Right renal cortex interstitium (tissue), 3 donors: ENCODE measurements at regions not wholly inside any gene's neighbourhood (a gene's known extent, or its start where the extent isn't known, plus 50 kb on each side); places are given as distances from the start of the nearest gene placed in this dataset.
A peak's percentile ranks its signal among the peaks of the same experiment; 100 is the strongest.
"Not testable (repeated sequence)": the region's sequence is repeated elsewhere in the genome, so short reads cannot be mapped to it uniquely, and the experiment has no call there.

Experiments
- DNase-seq, 3 donors: peaks; one replicate each; pipeline ENCODE4 v3.0.0-alpha.2; 2013; ENCODE audit warnings: low read depth in 3 of 3, low spot score in 2 of 3

DNA sequence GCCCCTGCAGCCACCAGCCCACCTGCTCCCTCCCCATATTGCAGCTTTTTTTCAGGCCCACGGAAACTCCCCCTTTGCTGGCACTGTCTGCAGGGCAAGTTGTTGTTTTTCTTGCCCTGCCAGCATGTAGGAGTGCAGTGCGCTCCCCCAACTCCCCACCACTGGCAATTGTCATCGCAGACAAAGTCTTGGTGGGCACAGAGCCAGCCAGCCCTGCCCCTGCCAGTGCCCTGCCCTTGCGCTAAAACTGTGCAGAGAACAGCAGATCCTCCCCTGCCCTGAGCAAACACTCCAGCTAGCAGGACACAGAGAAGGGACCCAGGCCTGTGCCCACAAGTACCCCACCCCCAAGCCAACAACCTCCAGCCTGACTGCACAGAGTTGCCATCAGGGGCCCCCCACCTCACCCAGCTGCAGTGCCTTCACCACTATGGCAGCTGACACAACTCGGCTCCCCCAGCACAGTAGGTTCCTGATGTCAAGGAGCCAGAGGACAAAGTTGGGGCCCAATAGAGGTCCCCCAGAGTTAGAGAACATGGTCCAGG lies 158.1 kb upstream of the ARHGAP42 start:
- no peak for DNase-seq

DNA sequence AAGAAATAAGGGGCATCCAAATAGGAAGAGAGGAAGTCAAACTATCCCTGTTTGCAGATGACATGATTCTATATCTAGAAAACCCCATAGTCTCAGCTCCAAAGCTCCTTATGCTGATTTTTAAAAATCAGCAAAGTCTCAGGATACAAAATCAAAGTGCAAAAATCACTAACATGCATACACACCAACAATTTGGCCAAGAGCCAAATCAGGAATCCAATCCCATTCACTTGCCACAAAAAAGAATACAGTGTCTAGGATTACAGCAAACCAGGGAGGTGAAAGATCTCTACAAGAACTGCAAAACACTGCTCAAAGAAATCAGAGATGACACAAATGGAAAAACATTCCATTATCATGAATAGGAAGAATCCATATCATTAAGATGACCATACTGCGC lies 155.8 kb upstream of the ARHGAP42 start:
- DNase-seq: not testable (repeated sequence)

DNA sequence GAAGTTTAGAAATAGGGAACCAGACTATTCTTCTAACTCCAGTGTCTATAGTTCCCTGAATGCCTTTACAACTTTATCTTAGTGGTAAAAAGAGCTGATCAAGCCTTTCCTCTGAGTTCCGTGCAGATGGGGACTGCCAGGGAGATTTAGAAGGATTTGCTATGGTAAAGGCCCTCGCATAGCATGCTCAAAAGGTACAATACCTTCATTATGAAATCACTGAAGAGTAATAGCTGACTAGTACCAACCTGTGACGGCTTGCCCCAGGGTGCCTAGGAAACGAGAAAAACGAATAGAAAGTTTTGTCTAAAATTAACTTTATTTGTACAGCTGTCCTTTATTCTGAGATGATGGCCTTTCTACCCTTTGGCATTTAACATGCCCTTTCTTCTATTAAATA lies 150.1 kb upstream of the ARHGAP42 start:
- DNase-seq: no peak

DNA sequence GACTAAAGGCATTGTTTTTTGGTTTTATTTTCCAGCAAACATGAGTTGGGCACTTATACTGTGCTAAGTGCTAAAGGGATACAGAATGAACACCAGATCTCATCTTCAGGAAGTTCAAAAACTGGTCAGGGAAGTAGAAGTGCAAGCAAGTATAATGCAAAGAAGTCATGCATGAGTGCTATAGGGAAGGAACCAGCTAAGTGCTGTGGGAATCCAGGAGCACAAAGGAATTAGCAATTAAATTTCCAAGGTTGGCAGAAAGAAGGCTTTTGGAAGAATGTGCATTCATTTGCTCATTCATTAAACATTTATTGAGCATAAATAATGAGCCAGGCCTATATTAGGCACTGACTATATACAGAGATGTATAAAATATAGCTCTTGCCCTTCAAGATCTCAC lies 143.7 kb upstream of the ARHGAP42 start:
- no peak for DNase-seq

DNA sequence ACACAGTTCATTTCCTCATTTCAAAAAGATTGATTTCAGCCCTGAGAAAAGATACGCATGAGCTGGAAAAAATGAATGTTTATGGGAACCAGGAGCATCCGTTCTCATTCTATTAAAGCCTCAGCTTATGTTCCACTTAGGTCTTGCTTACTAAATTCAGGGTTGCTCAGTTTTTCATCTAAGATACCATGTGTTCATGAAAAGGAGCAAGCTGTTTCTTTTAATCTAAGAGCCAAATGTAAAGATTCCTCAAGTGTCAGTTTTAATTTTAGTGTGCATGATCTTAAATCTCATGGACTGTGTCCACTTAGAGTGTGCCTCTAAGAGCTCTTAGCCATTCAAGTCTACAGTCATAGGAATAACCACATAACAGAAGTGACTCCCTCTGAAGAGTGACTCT lies 141.5 kb upstream of the ARHGAP42 start:
- no peak for DNase-seq

DNA sequence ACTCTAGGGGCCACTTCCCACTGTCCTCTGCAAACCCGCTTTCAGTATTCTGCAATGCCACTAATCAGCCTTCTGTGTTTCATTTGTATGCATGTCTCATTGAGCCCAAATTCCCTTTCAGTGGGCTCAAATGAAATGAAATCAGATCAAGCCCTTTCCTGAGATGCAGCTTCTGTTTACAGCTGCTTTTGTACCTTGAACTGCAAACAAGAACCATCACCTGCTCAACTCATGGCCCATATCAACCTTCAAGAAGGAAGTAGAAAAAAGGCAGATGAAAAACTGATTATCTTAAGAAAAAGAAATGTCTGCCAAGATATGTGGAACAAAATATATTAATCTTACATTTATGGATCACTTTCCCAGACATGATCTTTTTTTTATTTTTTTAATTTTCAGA lies 141.1 kb upstream of the ARHGAP42 start:
- DNase-seq: no peak

DNA sequence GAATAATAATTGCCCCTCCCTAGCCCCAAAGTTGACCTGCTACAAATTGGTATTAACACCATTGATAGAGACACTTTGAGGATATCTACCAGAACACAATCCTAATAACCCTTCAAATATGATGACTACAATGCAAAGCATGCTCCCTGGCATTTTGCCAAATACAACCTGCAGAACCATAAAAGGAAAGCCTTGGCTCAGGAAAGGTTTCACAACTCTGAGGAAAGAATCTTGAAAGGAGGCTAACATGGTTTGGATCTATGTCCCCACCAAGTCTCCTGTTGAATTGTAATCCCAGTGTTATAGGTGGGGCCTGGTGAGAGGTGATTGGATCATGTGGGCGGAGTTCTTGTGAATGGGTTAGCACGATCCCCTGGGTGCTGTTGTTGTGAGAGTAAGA lies 140.4 kb upstream of the ARHGAP42 start:
- no peak for DNase-seq

DNA sequence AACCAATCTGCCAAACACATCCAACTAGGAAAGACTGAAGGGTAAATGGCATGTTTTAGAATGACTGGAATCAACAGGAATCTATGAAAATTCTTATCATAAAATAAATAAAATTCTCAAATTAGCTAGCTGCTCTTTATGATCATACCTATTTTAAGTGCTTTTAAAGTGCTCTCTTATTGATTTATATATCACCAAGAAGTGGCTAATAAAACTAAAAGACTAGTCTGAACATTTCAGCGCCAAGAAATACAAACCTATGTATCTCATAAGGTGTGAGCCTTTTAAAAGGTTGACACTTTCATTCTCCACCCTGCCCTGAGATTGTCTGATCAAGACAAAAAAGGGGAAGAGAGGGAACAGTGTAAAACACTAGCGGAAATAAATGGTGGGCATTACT lies 136.8 kb upstream of the ARHGAP42 start:
- no peak for DNase-seq

DNA sequence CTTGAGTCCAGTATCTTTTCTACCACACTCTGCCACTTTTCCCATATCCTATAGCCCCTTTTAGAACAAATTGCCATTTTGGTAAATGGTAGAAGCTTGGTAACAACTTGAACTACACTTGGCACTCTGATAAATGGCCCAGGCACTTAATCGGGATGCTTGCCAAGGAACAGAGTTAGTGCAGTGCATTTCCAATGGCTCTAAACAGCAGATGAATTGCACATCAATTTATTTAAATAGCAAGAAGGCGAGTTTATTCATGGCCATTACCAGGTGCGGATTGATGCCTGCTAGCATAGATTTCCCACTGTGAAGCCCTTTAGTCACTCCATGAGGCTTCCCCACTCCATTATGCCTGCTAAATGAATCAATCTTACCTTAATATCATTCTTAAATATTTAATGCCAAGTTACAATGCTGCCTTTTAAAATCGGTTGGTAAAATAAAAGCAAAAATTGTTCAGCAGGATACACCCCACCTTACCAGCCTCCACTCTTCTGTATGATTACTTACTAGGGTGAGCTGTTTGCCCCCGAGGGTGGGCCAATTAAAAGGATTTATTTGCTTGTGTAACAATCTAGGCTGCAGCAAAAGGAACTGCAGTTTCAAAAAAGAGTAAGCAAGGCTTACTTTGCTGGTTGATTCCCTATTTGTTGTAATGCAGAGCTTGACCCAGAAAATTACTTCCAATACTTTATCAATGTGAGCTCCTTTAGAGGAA lies 136.0 kb upstream of the ARHGAP42 start:
- DNase-seq: no peak

DNA sequence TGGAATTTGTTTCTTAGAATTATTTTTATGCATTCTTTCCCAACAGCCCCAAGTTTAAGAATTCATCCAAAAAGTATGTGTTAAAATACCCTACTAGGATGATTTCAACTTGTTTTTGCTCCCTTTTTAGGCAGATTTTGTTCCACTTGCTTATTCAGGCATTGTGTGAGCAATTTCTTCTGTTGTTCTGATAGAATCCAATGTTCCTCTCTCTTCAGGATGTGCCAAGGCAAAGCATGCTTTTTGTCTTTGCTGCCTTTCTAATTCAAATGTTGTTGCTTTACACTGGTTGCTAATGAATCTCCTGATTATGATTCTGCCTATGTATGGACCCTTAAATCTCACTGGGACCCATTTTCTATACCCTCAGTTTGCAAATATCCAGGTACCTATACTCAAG lies 131.2 kb upstream of the ARHGAP42 start:
- DNase-seq: no peak

DNA sequence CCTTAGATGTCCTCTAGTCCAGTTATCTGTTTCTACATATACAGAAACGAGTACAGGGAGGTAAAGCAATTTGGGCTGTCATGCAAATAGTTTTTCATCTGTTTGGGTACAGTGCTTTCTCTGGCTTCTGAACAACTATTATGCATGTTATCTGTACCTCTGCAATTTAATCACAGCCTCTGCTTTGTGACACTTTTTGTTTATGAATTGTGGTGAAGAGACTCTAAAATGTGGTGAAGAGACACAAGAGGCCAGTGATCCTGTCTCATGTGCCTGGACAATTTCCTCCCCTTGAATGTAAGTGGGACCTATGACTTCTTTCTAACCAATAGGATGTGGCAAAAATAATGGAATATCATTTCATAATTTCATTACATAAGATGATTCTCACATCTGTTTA lies 130.3 kb upstream of the ARHGAP42 start:
- no peak for DNase-seq

DNA sequence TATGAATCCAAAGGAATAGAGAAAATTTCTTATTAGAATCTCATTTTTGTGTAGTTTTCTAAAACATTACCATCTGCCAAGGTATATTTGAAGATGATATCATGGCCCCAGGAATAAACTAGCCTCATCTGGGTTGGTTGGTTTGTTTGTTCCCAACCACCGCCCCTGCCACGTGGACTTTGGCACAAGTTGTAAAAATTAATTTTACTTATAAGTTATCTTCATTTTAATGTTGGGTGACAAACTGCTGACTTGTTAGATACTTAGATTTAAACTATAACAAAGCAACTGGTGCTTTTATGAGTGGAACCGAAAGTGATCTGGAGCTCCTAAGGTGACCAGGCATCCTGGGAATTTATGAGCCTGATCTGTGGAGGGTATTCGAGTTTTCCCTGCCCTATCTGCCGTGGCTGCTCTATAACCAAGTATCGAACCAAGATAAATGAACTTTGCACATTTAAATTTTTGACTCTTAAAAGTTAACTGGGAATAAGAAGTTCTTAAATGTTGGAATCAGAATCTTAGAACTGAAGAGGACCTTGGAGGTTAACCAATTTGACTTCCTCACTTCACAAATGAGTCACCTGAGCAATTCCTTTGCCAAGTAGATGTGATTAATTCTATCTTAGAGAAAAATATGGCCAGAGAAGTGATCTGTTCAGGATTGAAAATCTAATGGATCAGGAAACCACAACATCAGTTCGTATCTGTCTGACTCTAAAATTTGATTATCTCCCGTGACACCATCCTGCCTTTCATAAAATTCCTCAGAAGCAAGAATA lies 129.1 kb upstream of the ARHGAP42 start:
- no peak for DNase-seq

DNA sequence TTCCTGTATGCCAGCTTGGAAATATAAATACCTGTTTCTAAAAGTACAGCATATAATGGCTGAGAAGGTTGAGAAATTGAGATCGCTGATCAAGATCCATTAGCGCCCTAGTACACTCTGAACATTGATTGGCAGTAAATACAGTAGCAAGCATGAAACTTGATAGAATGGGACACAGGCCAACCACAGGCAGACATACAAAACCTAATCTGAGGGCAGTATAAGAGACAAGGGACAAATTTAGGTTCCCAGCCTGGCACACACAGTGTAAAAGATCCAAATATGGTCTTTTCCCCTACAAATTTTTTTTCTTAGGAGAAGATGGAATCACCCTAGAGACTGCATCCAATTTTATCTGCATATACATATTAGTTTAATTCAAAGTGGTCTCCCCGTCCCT lies 126.5 kb upstream of the ARHGAP42 start:
- DNase-seq: no peak

DNA sequence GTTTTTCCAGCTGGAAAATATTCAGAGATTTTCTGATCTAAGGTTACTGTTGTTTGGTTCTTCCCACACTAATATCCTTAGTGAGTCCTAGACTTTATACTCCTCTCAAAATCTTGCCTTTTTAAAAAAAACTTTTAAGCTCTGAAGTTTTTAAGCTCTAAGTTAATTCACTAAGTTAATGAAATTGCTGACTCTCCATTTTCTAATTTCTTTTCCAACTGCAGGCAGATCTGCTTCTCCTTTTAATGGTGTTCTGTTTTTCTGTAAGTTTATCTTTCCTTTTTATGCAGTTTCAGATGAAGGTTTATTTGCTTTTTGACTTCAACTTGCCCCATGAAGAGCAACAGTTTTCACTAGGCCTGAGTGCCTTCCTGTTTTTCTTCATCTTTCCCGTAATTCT lies 125.8 kb upstream of the ARHGAP42 start:
- DNase-seq: no peak

DNA sequence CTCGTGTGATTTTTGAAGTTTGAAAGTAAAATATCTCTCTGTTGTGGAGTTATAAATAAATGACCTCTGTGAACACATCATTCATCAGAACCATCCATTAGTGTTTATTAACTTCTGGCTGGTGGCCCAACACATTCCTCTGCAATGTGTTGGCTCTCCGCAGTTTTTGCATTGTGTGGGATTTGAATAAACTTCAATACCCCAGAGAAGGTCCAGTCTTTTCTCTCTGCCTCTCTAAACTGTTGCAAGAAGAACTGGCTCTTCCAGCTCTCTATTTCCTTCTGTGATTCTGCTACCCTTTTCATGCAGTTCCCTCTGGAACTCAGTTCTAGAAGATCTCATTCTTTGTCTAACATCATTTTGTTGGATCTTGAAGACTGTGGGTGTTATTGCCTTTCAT lies 125.0 kb upstream of the ARHGAP42 start:
- no peak for DNase-seq

DNA sequence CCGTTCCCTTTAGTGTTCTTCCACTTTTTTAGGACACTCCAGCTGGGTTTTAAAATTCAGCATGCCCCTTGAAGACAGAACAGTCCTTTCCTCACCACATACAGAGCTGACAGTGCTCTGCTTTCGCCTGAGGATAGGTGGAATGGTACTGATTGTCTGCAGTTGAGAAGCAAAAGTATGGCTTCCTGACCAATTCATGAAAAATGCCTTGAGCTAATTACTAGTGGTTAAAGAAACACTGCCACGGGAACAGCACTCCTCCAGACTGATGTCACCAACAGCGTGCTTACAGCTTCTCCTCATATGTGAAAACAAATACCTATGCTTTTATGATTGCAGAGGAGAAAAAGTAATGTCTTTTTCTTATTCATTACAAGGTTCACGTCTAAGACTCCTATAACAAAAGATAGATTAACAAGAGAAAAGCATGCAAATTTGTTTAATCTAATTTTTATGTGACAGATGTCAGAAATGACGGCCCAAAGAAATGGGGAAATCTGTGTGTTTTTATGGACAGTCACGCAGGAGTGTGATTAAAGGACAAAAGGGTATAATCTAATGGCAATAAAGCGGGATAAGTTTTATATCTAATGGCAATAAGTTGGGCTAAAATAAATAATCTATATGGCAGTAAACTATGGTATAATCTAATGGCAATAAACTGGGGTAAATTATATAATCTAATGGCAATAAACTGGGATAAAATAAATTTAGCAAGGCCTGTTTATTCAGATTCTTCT lies 123.4 kb upstream of the ARHGAP42 start:
- DNase-seq: no peak

DNA sequence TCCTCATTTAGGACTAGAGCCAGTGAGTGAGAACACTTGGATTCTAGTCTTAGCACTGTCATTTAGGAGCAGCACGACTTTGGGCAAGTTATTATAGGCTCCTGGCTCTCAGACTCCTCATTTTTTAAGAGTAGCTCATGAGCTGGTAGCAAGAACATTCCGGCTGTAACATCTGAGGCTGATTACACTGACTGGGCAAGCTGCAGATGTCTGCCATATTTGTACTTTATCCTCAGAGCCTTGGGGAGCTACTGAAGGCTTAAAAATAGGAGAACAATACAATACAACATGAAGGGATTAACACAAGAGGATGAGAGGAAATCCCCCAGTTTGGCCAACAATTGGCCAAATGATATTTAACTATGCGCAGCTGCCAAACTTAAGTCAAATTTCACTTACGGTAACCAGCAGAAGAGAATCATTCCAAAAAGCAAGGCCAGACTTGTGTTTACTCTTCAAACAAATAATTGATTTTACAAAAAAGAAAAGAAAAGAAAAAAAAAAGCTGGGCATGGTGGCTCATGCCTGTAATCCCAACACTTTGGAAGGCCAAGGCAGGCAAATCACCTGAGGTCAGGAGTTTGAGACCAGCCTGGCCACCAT lies 113.1 kb upstream of the ARHGAP42 start:
- DNase-seq: no peak

DNA sequence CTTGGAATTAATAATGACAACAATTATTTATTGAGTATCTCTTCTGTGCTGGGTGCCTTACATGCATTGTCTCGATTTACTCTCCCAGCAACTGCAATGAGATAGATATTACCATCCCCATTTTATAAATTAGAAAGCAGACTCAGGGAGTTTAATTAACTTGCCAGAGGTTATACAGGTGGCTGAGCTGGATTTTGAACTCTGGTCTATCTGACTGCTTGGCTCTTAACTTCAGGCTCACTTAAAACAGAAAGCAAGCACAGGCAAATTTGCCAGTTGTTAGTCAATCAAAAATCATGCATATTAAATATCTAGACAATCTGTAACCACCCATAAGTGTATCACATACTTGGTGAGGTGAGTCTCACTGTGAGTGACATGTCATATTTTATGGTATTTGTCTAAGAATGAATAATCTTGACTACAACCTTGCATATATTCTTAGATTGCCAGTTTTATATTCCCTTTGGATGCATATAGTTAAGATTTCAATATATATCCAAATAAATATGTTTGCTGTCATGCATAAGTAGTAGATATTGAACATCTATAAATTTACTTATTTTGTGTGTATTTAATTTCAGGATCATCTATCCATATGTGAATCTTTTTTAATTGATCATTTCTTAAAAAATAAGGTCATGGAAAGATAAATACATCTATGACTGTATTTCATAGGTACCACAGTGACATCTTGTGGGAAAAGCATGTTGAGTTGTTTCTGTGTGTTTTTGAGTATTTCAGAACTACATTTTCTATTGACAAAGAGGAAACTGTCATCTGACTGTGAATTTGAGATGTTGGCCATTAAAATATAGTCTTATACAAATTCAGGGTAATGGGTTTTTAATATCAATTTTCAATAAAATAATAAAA lies 112.0 kb upstream of the ARHGAP42 start:
- no peak for DNase-seq

DNA sequence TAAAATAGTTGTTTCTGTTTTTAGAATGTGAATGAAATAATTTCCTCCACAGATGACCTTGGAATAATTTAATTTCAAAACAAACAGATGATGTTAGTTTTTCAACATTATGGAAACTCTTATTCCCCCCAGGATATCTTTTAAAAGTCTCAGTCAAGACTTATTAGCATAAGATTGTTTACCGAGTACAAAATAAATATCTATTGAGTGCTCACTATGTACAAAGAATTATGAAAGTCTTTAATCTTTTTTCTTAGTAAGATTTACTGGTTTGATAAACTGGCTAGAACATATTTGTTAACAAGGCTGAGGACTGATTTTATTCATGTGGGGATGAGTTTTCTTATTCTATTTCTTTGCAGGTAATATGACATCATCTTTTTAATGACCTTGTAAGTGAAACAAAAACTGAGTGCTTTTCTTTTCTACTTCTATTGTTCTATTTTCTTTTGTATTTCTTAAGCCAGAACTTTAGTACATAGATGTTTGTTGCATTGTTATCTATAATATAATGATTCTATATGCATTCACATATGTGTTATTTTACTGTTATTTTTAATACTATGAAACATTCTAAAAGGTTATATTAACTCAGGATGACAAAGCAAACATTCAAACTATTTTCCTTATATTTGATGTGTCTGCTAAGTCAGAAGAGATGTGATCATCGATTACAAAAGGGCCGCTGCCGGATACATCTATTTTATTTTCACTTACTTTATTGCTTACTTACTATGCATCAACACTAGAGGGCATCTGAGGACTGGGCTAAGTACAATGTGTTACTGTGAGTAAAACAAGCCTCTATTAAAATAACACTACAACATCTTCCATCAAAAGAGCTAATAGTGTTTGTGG lies 111.0 kb upstream of the ARHGAP42 start:
- DNase-seq: peak in 1 of 3 donors; percentile 39
